ENCODE measurements at regions not wholly inside any gene's neighbourhood (a gene's known extent, or its start where the extent isn't known, plus 50 kb on each side); places are given as distances from the start of the nearest gene placed in this dataset.
A peak's percentile ranks its signal among the peaks of the same experiment; 100 is the strongest.

DNA sequence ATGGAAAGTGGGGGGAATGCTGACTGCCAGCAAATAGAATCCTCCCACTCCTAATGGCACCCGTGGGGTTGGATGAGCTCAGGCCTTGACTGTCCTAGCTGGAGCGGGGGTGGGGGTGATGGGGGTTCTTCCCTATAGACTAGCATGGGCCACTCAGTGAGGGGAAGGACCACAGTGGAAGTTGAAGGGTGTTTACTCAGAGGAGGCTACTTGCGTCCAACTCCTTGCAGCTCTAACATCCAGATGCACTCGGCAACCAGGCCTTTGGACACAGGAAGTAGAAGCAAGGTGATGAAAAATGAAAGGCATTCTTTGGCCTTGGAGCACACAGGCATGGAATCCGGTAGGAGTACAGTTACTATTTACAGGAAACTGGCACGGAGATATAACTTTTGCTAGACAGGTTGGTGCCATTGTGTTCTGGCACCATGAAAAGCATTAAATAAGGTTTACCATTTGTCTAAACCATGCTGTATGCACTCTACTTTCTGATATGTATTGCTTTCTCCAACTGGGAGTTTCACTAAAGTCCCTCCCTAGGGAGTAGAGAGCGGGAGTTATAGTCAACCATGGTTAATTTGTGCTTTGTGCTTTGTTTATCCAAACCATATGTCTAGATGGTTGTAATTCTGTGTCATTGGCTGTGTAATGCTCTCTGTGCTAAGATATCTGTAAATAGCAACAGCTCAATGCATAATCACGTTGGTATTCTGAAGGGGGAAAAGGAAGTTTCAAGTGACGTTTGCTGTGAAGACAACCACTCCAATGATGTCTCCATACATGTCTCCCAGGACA lies 125.3 kb downstream of the TSHZ3 start:
- DNase-seq = peak; percentile 81

DNA sequence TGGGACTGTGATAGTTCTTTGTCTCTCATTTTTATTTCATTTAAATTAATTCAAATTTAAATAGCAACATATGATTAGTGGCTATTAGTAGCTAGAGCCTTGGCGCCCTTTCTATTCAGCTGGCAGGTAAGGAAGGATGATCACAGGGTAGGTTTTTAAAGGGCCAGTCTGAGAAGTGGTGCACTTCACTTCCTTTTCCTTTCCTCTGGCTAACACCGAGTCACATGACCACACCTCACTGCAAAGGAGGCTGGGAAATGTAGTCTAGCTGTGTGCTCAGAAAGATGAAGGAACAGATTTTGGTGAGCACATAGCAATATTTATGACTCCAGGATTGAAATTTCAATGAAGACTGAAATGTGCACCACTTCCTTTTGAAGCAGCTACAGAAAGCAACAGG lies 128.7 kb downstream of the TSHZ3 start:
- no peak for DNase-seq

DNA sequence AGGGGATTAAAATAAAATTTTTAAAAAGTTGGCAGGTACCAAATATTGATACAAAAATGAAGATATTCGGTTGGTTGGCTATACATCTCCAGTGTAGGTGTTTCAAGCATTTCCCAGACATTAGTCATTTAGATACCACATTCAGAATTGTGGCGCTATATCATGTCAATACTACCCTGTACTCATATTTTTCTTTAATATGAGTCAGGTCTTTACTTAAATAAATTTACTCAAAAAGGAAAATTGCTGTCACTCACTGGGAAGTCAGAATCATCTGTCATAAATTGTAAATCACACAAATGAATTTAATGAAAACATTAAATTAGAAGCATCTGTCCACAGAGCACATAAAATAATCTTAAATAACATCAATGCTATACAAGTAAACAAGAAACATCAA lies 134.2 kb downstream of the TSHZ3 start:
- DNase-seq = no peak

DNA sequence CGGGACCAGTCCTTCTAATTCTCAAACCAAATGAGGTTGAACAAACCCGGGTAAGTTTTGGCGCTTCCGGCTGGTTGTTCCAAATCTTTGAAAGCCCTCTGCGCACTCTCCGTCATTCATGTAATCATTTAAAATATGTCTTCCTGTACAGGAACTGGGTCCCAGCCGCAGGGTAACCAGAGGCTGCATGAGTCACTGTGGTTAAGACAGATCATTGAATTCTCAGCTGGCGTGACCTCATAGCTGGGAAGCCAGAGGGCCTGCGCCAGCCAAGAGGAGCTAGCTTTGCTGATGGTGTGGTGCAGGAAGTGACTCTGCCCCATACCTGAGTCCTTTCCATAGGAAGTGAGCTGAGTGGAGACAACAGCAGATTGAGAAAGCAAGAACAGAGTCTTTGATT lies 135.2 kb downstream of the TSHZ3 start:
- DNase-seq = peak; percentile 88

DNA sequence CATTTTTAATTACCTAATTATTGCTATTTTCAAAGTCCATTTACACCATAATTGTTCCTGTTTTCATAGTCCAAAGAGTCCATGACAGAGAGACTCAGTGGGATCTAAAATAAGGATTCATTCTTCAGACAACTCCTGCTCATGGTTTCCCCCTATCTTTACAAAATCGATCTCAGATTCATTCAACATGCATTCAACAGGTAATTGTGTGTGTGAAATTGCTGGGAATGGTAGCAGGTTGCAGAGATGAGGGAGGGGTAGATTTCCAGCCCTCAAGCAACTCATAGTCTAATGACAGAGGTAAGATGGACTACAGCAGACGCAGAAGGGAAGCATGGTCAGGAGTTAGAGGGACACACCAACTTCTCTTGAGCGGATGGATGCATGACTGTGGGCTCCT lies 138.1 kb downstream of the TSHZ3 start:
- no peak for DNase-seq

DNA sequence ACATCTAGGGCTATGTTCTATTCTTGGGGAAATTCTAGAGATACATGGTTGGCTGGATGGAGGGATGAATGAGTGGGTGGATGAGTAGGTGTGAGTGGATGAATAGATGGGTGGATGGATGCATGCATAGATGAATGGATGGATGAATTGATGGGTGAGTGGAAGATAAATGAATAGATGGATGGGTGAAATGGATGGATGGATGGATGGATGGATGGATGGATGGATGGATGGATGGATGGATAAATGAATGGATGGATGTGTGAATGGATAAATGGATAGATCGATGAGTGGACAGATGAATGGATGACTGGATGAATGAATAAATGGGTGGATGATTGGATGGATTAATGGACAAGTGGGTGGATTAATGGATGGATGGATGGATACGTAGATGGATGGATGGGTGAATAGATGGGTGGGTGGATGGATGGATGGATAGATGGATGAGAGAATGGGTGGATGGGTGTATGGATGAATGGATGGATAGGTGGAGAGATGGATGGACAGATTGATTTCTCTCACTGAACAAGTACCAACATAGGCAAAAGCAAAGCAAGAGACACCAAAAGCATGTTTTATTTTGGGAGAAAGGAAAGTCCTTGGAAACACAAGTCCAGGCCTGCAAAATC lies 143.2 kb downstream of the TSHZ3 start:
- no peak for DNase-seq

DNA sequence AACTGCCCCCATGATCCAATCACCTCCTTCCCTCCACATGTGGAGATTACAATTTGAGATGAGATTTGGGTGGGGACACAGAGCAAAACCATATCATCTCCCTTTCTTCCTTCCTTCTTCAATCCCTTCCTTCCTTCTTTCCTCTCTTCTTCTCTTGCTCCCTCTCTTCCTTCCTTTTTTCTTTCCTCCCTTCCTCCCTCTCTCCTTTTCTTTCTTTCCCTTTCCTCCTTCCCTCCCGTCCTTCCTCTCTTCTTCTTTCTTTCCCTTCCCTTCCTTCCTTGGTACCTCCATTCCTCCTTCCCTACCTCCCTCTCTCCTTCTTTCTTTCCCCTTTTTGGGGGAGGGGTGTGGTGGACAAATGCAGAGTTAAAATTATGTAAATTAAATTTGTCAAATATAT lies 145.1 kb downstream of the TSHZ3 start:
- no peak for DNase-seq

DNA sequence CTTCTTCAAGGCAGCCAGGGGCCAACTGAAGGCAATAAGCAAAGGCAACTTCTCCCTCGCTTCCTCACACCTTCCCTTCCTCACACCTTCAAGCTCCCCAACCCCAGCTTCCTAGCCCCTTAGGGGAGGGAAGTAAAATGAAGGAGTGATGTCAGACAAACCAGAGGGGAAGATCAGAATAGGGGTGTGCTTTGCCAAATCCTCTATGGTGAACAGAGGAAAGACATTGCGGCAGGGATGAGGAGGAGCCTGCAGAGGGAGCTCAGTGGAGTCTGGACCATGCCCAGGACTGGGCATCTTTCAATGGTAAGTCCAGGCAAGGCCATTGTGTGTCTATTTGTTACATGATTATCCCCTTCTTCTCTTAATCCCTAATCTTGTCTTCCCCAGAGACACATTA lies 164.0 kb downstream of the TSHZ3 start:
- no peak for DNase-seq

DNA sequence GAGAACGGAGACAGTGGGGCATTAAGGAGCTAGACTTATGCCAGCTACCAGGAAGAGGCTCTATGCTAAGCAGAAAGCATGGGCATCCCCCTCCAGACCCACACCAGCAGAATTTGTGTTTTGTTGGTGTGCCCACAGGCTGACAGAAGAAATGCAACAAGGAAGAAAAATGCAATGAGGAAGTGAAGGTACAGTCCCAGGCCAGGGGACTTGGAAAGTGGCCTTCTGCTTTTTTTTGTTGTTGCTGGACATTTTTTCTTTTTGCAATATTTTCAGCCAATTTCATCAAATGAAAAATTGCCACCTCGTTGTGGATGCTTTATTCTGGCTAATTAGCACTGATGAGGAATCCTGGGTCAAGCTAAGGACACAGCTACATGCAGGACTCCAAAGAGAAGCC lies 167.7 kb downstream of the TSHZ3 start:
- DNase-seq = no peak

DNA sequence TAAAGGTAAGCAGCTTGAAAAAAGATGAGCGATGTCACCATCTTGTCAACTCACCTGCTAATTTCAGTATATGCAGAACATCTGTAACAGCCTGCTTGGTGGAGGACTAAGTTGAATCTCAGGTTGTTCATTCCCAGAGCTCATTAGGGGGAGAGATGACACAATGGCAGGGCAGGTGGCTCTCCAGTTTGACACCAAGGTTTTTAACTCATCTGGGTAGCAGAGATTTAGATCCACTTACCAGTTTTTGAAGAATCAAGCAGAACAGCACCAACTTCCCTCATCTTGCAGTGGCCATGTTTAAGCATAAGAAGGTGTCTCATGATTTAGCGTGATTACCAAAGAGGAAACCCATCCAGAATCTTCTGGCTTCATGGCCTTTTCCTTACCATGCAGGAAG lies 168.3 kb downstream of the TSHZ3 start:
- no peak for DNase-seq

DNA sequence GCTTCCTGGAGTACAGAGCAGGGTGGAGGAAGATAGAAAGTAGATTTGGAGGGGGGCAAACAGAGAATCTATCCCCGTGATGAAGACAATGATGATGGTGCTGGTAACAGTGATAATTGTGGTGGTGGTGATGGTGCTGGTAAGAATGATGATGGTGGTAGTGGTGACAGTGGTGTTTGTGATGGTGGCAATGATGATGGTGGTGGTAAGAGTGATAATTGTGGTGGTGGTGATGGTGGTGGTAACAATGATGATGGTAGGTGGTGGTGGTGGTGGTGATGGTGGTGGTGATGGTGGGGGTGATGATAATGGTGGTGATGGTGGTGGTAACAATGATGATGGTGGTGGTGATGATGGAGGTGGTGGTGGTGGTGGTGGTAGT lies 169.8 kb downstream of the TSHZ3 start:
- DNase-seq = no peak

DNA sequence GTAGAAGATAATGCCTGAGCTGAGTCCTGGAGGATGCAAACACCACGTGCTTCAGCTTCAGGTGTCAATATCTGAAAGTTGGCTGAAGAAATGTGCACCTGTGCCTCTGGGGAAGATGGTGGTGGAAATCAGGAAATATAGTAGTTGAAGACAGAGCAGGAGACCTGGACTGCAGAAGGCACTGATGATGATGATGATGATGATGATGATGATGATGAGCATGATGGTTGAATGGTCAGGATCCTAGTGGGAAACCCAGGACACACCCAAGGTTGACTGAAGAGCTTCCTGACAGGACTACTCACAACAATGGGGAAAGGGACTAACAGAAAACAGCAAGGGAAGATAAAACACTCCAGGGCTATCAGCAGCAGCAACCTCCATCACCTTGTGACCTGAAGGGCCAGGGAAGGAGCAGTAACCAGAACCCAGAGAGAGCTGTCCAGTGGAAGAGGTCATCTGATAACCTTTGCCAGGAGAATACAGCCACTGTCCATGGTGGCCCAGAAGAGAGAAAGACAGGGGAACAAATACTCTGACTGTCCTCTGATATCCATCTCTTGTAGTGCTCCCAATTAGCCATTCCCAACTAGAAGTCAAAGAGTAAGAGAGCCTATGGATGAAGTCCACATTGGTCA lies 170.3 kb downstream of the TSHZ3 start:
- DNase-seq = no peak

DNA sequence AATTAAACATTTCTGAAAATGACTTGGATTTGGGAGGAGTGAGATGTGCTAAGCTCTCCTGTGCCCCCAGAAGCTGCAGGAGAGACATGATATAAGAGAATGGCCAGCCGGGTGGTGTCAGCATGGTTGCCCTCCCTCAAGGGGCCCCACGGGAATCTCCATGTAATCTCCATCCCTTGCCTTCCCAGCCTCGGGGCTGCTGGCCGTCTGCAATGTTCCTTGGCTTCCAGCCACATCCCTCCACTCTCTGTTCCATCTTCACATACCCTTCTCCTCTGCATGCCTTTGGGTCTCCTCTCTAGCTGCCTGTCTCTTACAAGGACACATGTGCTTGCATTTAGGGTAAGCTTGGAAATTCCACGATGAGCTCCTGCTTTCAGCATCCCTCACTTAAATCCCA lies 172.0 kb downstream of the TSHZ3 start:
- peak; percentile 26 for DNase-seq

DNA sequence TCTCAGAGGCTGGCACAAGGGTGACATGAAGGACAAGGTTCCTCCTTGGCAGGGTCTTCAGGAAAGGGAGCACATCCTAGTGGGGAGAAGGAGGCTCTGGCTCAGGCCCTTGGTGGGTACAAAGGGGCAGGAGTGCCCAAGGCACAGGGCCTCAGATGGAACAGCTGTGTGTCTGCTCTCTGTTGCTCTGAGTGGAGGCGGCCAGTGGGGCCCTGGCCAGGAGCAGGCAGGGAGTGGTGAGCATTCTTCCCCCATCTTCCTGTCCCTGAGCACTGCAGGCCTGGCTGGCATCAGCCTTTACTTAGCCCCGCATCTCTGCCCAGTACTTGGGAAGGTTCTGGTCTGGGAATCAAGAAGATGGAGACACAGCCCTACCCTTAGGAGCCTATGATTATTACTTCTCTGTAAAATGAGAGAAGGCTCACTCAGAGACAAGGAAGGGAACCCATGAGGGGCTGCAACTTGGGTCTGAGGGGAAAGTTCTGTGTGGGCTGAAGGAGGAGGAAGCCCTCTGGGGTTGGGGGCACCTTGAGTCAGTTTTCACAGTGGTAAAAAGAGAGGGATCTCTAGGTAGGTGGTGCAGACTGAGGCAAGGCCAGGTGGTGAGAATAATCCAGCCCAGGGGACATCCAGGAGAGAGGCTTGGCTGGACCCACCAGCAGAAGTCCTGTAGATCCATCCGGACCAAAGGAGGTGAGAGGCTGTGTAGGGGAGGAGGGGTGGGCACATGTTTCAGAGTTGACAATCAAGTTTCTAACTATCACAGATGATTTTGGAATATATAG lies 173.5 kb downstream of the TSHZ3 start:
- no peak for DNase-seq

DNA sequence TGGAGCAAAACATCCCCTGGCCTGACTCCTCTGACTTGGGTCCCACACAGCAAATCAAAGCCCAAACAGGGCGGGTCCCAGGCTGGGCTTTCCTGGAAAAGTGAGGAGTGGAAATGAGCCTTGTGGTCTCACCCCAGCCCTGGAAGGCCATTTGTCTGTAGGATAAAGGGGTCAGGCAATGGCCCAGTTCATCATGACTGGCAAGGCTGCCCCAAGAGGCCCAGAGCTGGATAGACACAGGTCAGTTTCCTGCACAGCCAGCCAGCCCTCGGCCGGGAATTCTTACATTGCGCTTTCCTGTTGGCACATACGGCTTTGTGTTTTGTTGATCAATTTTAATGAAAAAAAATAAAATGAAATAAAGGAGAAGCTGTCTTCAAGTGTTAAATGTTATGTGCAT lies 174.3 kb downstream of the TSHZ3 start:
- no peak for DNase-seq

DNA sequence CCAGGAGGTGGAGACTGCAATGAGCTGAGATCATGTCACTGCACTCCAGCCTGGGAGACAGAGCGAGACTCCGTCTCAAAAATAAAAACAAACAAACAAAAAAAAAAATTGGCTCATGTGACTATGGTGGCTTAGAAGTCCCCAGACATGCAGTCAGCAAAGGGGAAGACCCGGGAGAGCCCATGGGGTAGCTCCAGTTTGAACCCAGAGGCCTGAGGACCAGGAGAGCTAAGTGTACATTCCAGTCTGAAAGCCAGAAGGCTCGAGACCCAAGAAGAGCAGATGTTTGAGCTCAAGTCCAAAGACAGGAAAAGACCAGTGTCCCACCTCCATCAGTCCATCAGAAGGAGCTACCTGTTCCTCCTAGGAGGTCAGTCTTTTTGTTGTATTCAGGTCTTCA lies 175.2 kb downstream of the TSHZ3 start:
- no peak for DNase-seq

DNA sequence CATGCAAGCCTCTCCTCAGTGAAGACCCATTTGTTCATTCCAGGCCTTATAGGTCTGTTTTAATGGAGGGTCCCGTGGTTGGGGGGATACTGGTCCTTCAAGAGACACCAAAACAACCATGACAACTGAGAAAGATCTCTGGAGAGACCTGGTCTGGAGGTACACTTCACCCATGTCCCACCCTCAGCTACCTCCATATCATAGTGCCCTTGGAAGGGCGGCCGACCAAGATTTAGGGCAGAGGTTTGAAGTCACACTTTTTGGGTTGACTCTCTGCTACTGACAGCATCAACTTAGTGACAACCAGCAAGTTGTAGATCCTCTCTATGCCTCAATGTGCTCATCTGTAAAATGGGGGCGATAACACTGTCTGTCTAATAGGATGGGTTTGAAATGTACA lies 177.3 kb downstream of the TSHZ3 start:
- no peak for DNase-seq

DNA sequence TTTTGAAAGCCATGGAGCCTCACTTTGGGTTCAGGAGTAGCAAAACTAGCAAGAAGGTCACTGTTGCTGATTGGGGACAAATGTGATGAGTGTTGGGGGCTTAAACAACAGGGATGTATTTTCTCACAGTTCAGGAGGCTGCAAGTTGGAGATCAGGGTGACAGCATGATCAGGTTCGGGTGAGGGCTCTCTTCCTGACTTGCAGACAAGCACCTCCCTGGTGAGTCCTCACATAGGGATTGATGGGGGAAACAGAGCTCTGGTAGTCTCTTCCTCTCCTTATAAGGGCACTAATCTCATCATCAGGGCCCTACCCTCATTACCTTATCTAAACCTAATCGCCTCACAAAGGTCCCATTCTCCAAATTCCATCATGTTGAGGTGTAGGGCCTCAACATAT lies 179.2 kb downstream of the TSHZ3 start:
- DNase-seq = no peak

DNA sequence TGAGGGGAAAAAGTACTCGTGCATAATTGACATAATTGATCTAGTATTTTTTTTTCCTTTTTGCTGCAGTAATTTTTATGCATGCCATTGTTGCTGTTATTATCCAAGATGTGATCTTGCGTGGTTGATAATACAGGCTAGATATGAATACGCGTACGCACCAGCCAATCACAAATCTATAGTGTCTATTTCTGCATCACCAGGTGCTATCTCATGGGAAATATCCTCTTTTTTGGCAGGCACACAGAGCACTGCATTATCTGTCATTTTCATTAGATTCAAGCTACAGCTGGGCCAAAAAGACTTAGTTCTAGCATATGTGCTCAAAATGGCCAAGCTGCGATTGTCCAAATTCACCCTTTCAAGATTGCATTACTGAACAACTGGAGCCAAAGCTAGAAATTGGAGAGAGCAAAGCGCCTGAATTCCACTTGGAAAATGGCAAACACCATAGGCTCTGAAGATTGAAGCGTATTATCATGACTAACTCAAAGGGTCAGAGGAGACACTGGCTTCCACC lies 181.1 kb downstream of the TSHZ3 start:
- no peak for DNase-seq

DNA sequence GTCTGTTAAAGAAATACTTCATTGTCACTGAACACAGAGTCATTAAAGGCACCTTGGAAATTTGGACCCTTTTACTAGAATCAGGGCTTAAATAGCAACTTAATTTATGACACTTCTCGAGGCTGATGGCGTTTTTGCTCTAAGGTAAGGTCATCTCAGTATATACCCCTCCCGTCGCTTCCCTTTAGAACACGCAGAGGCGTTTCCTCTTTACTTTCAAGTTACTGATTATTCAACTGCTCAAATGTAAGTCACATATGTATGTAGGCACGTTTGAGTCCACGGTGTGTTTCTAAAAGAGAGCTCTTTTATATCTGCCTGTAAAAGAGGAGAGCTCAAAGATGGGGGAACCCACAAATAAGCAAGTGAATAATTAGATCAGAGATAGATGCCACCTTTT lies 181.5 kb downstream of the TSHZ3 start:
- DNase-seq = no peak

DNA sequence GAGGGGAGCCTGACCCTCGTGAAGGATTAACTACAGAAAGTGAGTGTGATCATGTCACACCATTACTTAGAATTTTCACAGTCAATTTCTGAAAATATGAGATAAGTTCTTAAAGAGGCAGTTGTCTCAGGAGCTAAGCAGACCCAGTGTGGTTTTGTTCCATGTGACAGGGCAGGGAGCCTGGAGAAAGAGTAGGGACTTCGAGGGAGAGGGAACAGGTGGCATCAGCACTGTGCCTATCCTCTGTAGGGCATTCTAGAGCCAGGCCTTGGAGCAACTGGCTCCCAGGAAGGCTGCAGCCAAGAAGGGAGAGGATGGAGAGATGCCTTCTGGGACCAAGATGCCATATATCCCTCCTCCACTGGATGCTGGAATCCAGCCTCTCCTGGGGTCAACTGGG lies 183.0 kb downstream of the TSHZ3 start:
- DNase-seq = no peak

DNA sequence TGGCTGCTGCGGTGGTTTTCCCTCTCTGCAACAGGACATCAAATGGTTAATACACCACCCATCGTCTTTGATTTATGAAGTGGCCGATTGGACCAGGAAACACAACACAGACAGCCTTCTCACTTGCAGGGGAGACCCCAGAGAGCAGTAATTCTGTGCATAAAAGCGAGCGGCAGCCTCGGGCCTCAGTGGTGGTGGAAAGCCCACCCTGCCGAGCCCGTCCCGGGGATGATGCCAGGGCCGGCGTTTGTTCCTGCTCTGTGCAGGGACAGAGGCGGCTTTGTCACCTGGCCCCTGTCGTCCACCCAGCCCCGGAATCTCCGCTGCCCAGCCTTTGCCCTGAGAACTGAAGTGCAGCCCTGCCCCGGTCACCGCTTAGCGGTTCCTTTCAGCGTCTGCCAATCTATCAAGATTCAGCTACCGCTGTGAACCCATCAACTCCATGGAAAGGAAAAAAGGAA lies 184.4 kb downstream of the TSHZ3 start:
- no peak for DNase-seq

DNA sequence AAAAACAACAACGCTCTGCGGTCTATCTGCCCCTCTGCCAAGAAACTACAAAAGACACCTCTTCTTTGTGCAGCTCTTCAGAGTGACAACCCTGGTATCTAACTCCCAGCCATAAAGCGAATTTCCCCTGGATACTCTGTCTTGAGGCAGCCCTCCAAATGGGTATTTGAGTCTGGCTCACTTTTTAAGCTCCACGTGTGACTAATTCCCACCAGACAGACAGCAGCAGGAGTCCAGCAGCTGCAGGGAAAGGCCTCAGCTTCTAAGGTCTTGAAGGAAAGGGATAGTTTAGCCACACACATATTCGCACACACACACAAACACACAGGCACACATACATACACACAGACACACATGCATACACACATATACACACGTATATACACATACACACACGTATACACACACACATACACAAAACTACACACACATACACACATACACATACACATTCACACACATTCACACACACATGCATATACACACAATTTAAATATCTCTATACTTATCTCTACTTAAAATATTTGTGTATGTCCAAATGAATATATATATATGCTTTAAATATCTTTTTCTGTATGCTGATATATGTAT lies 188.8 kb downstream of the TSHZ3 start:
- peak; percentile 66 for DNase-seq

All from femur (tissue), 1 donor.